CD8-positive, alpha-beta memory T cell (primary cell): ENCODE measurements at regions not wholly inside any gene's neighbourhood (a gene's known extent, or its start where the extent isn't known, plus 50 kb on each side); places are given as distances from the start of the nearest gene placed in this dataset.
"Not testable (repeated sequence)": the region's sequence is repeated elsewhere in the genome, so short reads cannot be mapped to it uniquely, and the experiment has no call there.

Experiments
- CTCF ChIA-PET: fragments of 350-600 bp; sonication (Branson Sonifier 250); formaldehyde crosslinking; loops from one replicate; lab custom pipeline; 2021; ENCODE audit warnings: antibody characterized with exemption; lab: Charles Lee
- POLR2A ChIA-PET: fragments of 350-600 bp; sonication (Branson Sonifier 250); formaldehyde crosslinking; loops from one replicate; lab custom pipeline; 2021; ENCODE audit warnings: antibody characterized with exemption; lab: Charles Lee
- DNase-seq, 5 donors: peaks; one replicate each; pipeline versions ENCODE4 v3.0.0 to v3.0.0-alpha.2; 2020 to 2022; ENCODE audit warnings: mixed read lengths in 1 of 5
- H3K27ac ChIP-seq: one replicate; pipeline ENCODE4 v1.7.0; 2013; ENCODE audit warnings: low read depth, mild to moderate bottlenecking, low read length, moderate library complexity
- H3K27me3 ChIP-seq: 2 replicates; pipeline ENCODE4 v1.7.0; 2013; ENCODE audit warnings: low read length, mild to moderate bottlenecking; ENCODE audit not compliant: insufficient read depth, poor library complexity, severe bottlenecking
- H3K36me3 ChIP-seq: 2 replicates; pipeline ENCODE4 v1.7.0; 2013; ENCODE audit warnings: mild to moderate bottlenecking, low read length, moderate library complexity; ENCODE audit not compliant: insufficient read depth
- H3K4me1 ChIP-seq: 2 replicates; pipeline ENCODE4 v1.7.0; 2013; ENCODE audit warnings: mild to moderate bottlenecking, low read length, moderate library complexity; ENCODE audit not compliant: insufficient read depth
- H3K4me3 ChIP-seq: 2 replicates; pipeline ENCODE4 v1.7.0; 2013; ENCODE audit warnings: mild to moderate bottlenecking, low read length
- H3K9me3 ChIP-seq: 2 replicates; pipeline ENCODE4 v1.7.0; 2013; ENCODE audit warnings: mild to moderate bottlenecking, low read length
- H3K27ac Mint-ChIP-seq, 8 donors: one replicate each; pipeline ENCODE4 v1.8.0; 2020 to 2021; ENCODE audit warnings: mixed read lengths in 8 of 8, mild to moderate bottlenecking in 6 of 8, inconsistent platforms in 3 of 8, moderate library complexity in 3 of 8
- H3K27me3 Mint-ChIP-seq, 2 donors: one replicate each; pipeline ENCODE4 v1.8.0; 2020 to 2021; ENCODE audit warnings: mixed read lengths in 2 of 2, mild to moderate bottlenecking in 1 of 2, moderate library complexity in 1 of 2
- H3K36me3 Mint-ChIP-seq, 3 donors: one replicate each; pipeline ENCODE4 v1.8.0; 2020 to 2021; ENCODE audit warnings: mixed read lengths in 3 of 3, inconsistent platforms in 1 of 3, mild to moderate bottlenecking in 1 of 3
- H3K4me1 Mint-ChIP-seq, 3 donors: one replicate each; pipeline ENCODE4 v1.8.0; 2020 to 2021; ENCODE audit warnings: mixed read lengths in 3 of 3, inconsistent platforms in 1 of 3, mild to moderate bottlenecking in 1 of 3
- H3K4me3 Mint-ChIP-seq, 7 donors: one replicate each; pipeline ENCODE4 v1.8.0; 2020 to 2021; ENCODE audit warnings: mixed read lengths in 7 of 7, mild to moderate bottlenecking in 6 of 7, moderate library complexity in 4 of 7, inconsistent platforms in 2 of 7
- H3K9me3 Mint-ChIP-seq, 5 donors: one replicate each; pipeline ENCODE4 v1.8.0; 2020 to 2022; ENCODE audit warnings: mixed read lengths in 5 of 5, mild to moderate bottlenecking in 3 of 5, moderate library complexity in 2 of 5, inconsistent platforms in 1 of 5

GRCh38 chr3:73999501-73999900, 374.8 kb upstream of the PDZRN3 start:
- Mint-ChIP-seq H3K36me3 (no peaks in the 10 kb centered on the region), H3K4me3 (no peak overlapping the region), H3K4me1 (no peaks in the 10 kb centered on the region), H3K27me3 (no peaks in the 10 kb centered on the region), H3K27ac (no peak overlapping the region), H3K9me3 (peaks cover 4 to 18% (median 8%) of the 10 kb centered on the region in 5 donors)
- no peak overlapping the region for H3K27ac ChIP-seq
- H3K4me3 ChIP-seq, result no peak overlapping the region
- DNase-seq, result no peak
- no peaks in the 10 kb centered on the region for H3K27me3 ChIP-seq
- no peaks in the 10 kb centered on the region for H3K4me1 ChIP-seq
- CTCF ChIA-PET, result no interaction called here
- H3K9me3 ChIP-seq, result no peaks in the 10 kb centered on the region
- POLR2A ChIA-PET, result no interaction called here
- no peaks in the 10 kb centered on the region for H3K36me3 ChIP-seq

- H3K27ac Mint-ChIP-seq, POLR2A ChIA-PET, DNase-seq, H3K27me3 ChIP-seq, H3K27me3 Mint-ChIP-seq, H3K4me1 ChIP-seq, H3K27ac ChIP-seq, H3K36me3 Mint-ChIP-seq, H3K4me3 ChIP-seq, CTCF ChIA-PET, H3K4me3 Mint-ChIP-seq, H3K9me3 ChIP-seq, H3K36me3 ChIP-seq, H3K4me1 Mint-ChIP-seq: not testable (repeated sequence)
- H3K9me3 Mint-ChIP-seq, result peaks cover 6 to 25% (median 12%) of the 10 kb centered on the region in 5 donors
Measured at GRCh38 chr3:73990691-73991090, 365.9 kb upstream of the PDZRN3 start.

DNA sequence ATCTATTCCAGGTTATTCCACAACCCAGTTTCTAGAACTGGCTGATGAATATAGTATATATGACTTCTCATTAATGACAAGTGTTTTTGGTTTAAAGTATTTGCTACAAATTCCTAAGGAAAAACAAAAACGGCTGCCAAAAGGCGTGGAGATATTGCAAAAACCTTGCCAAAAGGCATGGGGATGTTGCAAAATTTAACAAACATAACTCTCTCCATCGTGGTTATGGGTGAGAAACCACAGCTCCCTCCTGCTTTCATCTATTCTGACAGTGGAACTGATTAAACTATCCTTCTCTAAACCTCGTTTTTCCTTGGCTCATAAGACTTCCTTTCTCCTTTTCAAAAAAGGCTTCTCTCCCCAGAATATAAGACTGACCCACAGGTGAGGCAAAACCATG, 342.0 kb upstream of the PDZRN3 start:
- H3K4me1 Mint-ChIP-seq, result no peaks in the 10 kb centered on the region
- DNase-seq, result no peak
- POLR2A ChIA-PET, result no interaction called here

GRCh38 chr3:73964818-73965217, 340.1 kb upstream of the PDZRN3 start:
- no peaks in the 10 kb centered on the region for H3K36me3 Mint-ChIP-seq
- H3K27me3 Mint-ChIP-seq, result no peaks in the 10 kb centered on the region
- no peaks in the 10 kb centered on the region for H3K4me1 Mint-ChIP-seq
- H3K4me3 Mint-ChIP-seq, result no peak overlapping the region
- peaks cover under 1 to 19% (median 13%) of the 10 kb centered on the region in 5 donors for H3K9me3 Mint-ChIP-seq
- H3K9me3 ChIP-seq, result no peaks in the 10 kb centered on the region
- DNase-seq, result no peak
- H3K27me3 ChIP-seq, result no peaks in the 10 kb centered on the region
- H3K36me3 ChIP-seq, result no peaks in the 10 kb centered on the region
- H3K4me1 ChIP-seq, result no peaks in the 10 kb centered on the region
- H3K27ac Mint-ChIP-seq, result no peak overlapping the region
- POLR2A ChIA-PET, result no interaction called here
- CTCF ChIA-PET, result no interaction called here
- H3K27ac ChIP-seq, result no peak overlapping the region
- no peak overlapping the region for H3K4me3 ChIP-seq

More for the DNA sequence above, 342.0 kb upstream of the PDZRN3 start:
- Histone ChIP-seq H3K27me3 (no peaks in the 10 kb centered on the region), H3K9me3 (no peaks in the 10 kb centered on the region), H3K36me3 (no peaks in the 10 kb centered on the region), H3K4me1 (no peaks in the 10 kb centered on the region), H3K4me3 (no peak overlapping the region), H3K27ac (no peak overlapping the region)
- no peaks in the 10 kb centered on the region for H3K36me3 Mint-ChIP-seq
- no peaks in the 10 kb centered on the region for H3K27me3 Mint-ChIP-seq
- CTCF ChIA-PET, result no interaction called here
- no peak overlapping the region for H3K27ac Mint-ChIP-seq
- no peak overlapping the region for H3K4me3 Mint-ChIP-seq
- H3K9me3 Mint-ChIP-seq, result peaks cover 2 to 24% (median 10%) of the 10 kb centered on the region in 5 donors

DNA sequence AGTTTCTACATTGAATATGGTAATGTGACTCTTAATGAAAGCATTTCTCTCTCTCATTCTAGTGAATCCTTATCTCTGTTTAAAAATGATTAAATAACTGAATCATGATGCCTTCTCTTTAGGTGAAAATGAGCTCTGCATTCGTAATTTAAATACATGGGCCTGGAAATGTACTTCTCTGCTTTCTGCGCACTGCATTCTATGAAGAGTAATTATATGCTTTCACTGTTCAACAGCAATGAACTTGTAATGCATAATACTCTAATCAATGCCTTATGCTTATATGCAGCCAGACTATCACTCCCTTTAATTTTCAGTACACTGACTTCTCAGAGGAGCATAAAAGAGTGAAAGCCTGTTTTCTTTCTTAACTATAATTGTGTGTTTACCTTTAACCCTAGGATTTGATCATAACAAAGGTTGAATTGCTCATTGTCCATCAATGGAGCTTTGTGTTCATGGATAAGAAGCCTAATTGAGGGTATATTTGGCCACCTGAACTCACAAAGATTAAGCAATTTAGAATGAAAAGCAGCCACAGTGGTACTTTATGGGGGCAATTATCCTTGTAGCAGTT, 330.8 kb upstream of the PDZRN3 start:
- Mint-ChIP-seq H3K9me3 (peaks cover 0 to 24% (median 2%) of the 10 kb centered on the region in 5 donors), H3K4me3 (no peak overlapping the region), H3K27me3 (no peaks in the 10 kb centered on the region), H3K27ac (no peak overlapping the region), H3K36me3 (no peaks in the 10 kb centered on the region), H3K4me1 (no peaks in the 10 kb centered on the region)
- Histone ChIP-seq H3K4me1 (no peaks in the 10 kb centered on the region), H3K27ac (no peak overlapping the region), H3K27me3 (no peaks in the 10 kb centered on the region), H3K9me3 (no peaks in the 10 kb centered on the region), H3K4me3 (no peak overlapping the region), H3K36me3 (no peaks in the 10 kb centered on the region)
- ChIA-PET POLR2A (no interaction called here), CTCF (no interaction called here)
- no peak for DNase-seq

DNA sequence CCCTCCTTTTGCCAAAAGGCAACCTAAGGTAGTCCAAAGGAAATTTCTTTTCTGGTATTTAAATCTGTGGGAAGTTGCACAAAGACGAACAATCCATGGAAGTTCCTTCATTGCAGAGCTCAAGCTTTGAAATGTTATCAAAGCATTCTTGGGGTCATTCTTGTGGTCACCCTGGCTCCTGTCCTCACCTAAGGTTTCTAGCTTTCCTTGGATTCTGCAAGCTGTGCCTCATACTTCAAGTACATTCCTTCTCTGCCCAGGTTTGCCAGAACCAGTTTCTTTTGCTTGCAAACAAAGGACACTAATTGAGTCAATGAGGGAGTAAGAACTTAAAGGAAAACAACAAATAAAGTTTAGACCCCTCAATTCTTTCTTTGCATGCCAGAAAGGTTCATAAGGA, 329.8 kb upstream of the PDZRN3 start:
- no peaks in the 10 kb centered on the region for H3K27me3 ChIP-seq
- DNase-seq, result no peak
- H3K4me3 ChIP-seq, result no peak overlapping the region
- H3K27ac ChIP-seq, result no peak overlapping the region
- Mint-ChIP-seq H3K4me1 (no peaks in the 10 kb centered on the region), H3K4me3 (no peak overlapping the region), H3K36me3 (no peaks in the 10 kb centered on the region), H3K27me3 (no peaks in the 10 kb centered on the region), H3K9me3 (peaks cover 0 to 24% (median 2%) of the 10 kb centered on the region in 5 donors), H3K27ac (no peak overlapping the region)
- H3K36me3 ChIP-seq, result no peaks in the 10 kb centered on the region
- no peaks in the 10 kb centered on the region for H3K4me1 ChIP-seq
- ChIA-PET CTCF (no interaction called here), POLR2A (no interaction called here)
- H3K9me3 ChIP-seq, result no peaks in the 10 kb centered on the region

GRCh38 chr3:73952781-73953180, 328.0 kb upstream of the PDZRN3 start:
- H3K36me3 Mint-ChIP-seq, result no peaks in the 10 kb centered on the region
- POLR2A ChIA-PET, result no interaction called here

GRCh38 chr3:73950865-73951558, 326.3 kb upstream of the PDZRN3 start:
- CTCF ChIA-PET, result no interaction called here
- DNase-seq, result no peak
- Mint-ChIP-seq H3K27me3 (no peaks in the 10 kb centered on the region), H3K27ac (no peak overlapping the region), H3K4me1 (no peaks in the 10 kb centered on the region), H3K9me3 (peaks cover 1 to 16% (median 8%) of the 10 kb centered on the region in 5 donors), H3K36me3 (no peaks in the 10 kb centered on the region), H3K4me3 (no peak overlapping the region)
- Histone ChIP-seq H3K27me3 (no peaks in the 10 kb centered on the region), H3K4me1 (no peaks in the 10 kb centered on the region), H3K9me3 (no peaks in the 10 kb centered on the region), H3K27ac (no peak overlapping the region), H3K4me3 (no peak overlapping the region), H3K36me3 (no peaks in the 10 kb centered on the region)
- POLR2A ChIA-PET, result no interaction called here

More at GRCh38 chr3:73952781-73953180, 328.0 kb upstream of the PDZRN3 start:
- no peak for DNase-seq
- H3K27ac ChIP-seq, result no peak overlapping the region
- CTCF ChIA-PET, result no interaction called here
- H3K27ac Mint-ChIP-seq, result no peak overlapping the region
- no peaks in the 10 kb centered on the region for H3K36me3 ChIP-seq
- peaks cover 0 to 17% (median 5%) of the 10 kb centered on the region in 5 donors for H3K9me3 Mint-ChIP-seq
- H3K9me3 ChIP-seq, result no peaks in the 10 kb centered on the region
- no peaks in the 10 kb centered on the region for H3K27me3 ChIP-seq
- H3K4me3 Mint-ChIP-seq, result no peak overlapping the region
- no peaks in the 10 kb centered on the region for H3K27me3 Mint-ChIP-seq
- no peaks in the 10 kb centered on the region for H3K4me1 ChIP-seq
- H3K4me1 Mint-ChIP-seq, result no peaks in the 10 kb centered on the region
- H3K4me3 ChIP-seq, result no peak overlapping the region
